ENCODE measurements at regions not wholly inside any gene's neighbourhood (a gene's known extent, or its start where the extent isn't known, plus 50 kb on each side); places are given as distances from the start of the nearest gene placed in this dataset.
"Not testable (repeated sequence)": the region's sequence is repeated elsewhere in the genome, so short reads cannot be mapped to it uniquely, and the experiment has no call there.

DNA sequence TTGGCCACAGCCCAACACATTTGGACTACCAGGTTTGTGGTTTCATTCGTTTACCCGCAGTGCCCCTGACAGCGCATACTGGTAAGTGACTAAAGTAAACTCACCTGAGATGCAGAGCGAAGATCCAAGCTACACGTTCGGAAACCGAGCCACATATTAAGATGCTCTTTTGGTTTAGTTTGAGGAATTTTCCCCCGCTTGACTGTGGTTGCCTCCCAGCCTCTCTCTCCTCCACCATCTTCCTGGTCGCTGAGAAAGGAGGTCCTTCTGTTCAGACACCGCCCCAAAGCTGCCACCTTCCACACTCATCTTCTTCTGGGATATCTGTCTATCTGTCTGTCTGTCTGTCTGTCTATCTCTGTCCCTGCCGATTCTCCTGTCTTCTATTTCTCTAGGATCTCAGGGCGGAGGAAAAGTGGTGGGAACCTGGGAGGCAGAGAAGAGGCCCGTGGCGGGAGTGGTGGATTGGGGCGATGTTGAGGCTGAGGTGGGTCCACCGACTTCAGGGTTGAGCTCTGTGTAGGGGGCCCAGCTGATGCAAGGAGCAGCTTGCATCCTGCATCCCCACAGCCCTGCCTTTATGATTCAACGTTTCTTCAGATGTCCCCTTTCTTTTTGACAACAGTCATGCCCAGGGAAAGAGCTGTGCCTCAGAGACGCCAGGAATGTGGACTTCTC, 196.9 kb upstream of the ZNF184 start:
- DNase-seq (ENCODE audit: low read depth), result no peak

DNA sequence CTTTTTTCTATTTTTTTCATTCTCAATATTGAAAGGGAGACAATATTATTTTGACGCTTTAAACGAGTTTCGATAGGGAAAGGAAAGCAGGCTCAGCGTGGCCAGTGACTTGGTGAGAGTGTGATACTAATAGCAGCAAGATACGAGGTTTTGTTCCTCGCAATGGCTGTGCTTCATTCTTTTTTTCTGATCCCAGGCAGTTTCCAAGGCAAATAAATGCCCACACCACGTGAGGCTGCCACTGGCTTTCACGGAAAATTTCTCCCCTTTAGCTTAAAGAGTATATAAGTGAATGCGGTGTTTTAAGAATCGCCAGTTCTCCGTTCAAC, 196.4 kb upstream of the ZNF184 start:
- DNase-seq (ENCODE audit: low read depth), result no peak

DNA sequence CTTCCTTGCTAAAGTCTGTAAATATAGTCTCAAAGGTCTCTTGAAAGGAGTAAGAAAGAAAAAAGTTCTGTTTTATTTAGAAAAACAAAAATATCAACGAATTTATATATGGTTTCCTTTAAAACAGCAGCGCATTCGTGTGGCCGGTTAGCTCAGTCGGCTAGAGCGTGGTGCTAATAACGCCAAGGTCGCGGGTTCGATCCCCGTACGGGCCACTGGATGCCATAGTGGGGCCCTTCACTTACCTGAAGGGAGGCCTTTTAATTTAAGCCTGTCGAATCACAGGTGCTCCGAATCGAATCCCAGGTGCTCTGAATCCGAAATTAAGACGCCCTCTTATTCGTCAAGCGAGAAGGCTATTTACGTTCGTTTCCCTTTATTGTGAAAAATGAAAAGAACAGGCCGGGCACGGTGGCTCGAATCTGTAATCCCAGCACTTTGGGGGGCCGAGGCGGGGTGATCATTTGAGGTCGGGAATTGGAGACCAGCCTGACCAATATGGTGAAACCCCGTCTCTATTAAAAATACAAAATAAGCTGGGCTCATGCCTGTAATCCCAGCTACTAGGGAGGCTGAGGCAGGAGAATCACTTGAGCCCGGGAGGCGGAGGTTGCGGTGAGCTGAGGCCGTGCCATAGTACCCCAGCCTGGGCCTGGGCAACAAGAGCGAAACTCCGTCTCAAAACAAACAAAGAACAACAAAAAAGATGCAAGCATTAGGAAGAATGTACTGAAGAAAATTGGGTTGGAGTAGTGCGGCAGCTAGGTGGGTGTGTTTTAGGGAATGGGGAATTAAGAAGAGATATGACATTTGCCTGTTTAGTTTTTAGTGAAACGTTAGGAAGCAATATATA, 195.8 kb upstream of the ZNF184 start:
- DNase-seq (ENCODE audit: low read depth), result no peak

DNA sequence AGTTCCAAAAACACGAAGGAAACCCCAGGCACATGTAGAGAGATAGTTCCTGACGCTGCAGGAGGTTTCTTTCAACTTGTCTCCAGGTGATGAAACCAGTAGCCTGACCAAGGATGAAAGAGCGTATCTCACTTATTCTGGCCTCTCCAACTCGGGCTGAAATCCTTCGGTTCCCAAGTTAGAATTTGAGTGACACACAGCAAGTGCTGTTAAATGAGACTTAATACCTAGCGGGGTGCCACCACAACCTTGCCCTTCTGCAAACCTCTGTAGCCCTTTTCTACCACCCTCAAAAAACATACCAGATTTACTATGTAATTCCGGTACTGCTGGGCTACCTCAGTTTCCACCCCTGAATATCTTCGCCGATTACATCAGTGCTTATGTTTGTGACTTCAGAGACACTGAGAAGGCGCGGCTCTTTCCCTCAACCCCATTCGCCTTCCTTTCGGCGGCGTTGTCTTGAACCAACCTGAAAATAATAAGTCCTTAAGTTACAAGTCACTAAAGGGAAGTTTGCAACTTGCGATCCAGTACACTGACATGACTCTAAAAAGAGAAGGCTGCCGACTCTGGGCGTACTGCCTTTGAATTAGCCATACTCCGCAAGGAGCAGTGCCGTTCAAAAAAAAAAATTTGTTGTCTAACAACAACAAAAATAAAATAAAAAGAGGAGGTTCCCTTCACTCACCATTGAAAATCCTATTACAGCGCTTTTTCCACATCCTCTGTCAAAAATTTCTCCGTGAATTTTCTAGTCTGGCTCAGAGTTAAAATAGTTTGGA, 194.9 kb upstream of the ZNF184 start:
- no peak for DNase-seq (ENCODE audit: low read depth)

DNA sequence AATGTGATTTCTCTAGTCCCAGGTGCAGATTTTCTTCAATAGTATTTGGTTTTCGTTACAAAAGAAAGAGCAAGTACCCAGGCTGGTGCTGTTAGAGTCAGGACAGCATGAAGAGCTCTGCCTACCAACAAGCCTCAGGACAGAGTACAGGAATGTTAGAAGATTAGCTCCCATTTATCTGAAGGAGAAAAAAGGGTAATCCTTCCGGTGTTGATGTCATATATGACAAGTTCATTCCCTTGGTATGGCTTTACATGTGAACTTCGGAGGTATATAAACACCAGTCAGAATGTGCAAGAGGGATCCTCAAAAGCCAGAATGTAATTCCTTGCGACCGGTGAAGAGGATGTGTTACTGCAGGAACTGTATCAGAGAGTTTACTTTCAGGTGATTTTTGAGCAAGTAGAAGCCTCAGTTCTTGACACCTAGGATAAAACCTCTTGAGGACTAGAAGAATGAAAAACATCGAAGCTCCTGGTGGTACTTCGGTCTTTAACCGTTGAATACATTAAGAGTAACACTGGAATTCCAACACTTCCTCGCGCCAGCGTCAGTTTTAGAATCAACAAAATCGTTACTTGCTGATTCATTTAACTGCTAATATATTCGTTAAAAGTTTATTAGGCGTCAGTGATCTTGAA, 194.2 kb upstream of the ZNF184 start:
- no peak for DNase-seq (ENCODE audit: low read depth)

DNA sequence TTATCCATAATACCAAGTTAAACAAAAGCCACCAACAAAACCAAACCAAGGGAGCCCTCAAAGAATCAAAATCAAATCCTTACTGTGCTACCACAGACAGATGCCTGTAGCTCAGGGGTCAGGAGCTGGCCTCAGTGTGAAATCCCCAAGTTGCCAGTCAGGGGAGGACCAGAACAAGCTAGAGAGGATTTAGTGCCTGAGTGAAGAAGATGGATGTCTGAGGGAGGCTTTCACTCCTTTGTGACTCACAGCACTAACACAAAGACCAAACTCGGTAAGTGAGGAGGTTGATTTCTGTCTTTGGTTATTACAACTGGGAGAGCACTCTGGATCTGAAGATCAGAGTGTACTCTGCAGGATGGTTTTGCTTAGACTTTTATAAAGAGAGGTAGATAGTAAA, 189.9 kb upstream of the ZNF184 start:
- DNase-seq (ENCODE audit: low read depth), result no peak

DNA sequence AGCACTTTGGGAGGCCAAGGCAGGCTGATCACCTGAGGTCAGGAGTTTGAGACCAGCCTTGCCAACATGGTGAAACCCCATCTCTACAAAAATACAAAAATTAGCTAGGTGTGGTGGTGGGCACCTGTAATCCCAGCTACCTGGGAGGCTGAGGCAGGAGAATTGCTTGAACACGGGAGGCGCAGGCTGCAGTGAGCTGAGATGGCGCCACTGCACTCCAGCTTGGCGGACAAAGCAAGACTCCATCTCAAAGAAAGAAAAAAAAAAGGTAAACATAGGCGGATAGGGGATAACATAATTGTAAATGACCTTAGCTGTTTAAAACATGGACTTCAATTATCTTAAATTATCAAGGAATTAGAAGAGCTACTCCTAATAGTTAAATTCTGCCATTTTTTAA, 189.3 kb upstream of the ZNF184 start:
- DNase-seq (ENCODE audit: low read depth), result not testable (repeated sequence)

DNA sequence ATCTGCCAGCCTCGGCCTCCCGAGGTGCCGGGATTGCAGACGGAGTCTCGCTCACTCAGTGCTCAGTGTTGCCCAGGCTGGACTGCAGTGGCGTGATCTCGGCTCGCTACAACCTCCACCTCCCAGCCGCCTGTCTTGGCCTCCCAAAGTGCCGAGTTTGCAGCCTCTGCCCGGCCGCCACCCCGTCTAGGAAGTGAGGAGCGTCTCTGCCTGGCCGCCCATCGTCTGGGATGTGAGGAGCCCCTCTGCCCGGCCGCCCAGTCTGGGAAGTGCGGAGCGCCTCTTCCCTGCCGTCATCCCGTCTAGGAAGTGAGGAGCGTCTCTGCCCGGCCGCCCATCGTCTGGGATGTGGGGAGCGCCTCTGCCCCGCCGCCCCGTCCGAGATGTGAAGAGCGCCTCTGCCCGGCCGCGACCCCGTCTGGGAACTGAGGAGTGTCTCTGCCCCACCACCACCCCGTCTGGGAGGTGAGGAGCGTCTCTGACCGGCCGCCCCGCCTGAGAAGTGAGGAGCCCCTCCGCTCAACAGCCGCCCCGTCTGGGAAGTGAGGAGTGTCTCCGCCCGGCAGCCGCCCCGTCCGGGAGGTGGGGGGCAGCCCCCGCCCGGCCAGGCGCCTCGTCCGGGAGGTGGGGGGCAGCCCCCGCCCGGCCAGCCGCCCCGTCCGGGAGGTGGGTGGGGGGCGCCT, 180.4 kb upstream of the ZNF184 start:
- not testable (repeated sequence) for DNase-seq (ENCODE audit: low read depth)

DNA sequence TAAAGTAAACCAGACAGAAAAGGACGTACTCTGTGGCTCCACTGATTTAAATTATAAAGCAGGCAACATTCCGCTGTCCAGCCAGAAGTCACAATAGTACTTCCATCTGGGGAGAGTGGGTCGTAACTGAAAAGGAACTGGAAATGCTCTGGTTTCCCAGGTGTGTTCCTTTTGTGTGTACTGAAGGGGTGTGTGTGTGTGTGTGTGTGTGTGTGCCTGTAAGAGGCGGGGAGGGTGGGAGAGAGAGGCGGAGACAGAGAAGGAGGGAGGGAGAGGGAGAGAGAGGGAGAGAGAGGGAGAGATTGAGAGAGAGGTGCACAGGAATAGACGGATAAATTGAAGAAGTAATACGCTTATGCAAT, 178.4 kb upstream of the ZNF184 start:
- no peak for DNase-seq (ENCODE audit: low read depth)

DNA sequence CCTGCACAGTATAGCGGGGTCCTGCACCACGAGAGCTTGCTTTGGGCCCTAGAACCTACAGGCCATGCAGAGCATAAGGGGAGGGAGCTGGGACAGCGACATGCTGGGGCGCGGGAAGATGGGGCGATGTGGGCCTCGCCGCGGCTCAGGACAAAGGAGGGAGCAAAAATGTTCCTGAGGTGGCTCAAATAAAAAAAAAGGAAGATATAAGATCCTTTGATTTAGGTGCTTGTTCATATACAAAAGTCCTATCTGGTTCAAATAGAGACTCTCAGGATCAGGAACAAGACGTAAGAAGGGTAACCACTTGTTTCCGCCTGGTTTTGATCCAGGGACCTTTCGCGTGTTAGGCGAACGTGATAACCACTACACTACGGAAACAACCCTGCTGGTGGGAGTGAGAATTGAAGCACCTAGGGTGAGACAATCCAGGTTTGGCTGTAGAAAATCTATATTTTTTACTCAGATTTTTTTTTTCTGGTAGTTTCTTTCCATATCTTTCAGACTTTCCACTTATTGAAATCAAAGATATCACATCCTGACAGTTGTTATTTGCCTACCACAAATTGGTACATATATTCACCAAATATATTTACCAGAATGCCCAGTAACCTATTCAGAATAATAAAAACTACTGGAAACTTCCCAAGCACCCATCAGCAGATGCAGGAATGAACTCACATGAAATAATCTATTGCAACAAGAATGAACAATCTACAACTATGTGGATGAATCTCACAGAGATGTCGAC, 177.9 kb upstream of the ZNF184 start:
- peak; percentile 59 for DNase-seq (ENCODE audit: low read depth)

DNA sequence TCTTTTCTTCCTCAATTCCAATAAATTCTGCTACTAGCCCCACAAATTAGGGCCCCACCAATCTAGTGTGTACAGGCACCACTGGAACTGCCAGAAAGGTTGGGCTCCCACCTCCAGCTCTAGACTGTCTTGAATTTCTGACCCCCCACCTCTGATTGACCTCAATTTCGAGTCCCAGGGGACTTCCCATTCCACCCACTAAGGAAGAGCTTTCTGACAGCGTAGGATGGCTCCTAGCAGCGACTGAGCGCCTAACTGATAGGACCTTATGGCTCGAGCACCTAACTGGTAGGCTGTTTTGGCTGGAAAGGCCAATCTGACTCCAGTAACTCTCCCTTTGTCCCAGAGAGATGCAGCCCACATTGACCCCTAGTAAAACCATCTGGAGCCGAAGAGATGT, 171.6 kb upstream of the ZNF184 start:
- no peak for DNase-seq (ENCODE audit: low read depth)

DNA sequence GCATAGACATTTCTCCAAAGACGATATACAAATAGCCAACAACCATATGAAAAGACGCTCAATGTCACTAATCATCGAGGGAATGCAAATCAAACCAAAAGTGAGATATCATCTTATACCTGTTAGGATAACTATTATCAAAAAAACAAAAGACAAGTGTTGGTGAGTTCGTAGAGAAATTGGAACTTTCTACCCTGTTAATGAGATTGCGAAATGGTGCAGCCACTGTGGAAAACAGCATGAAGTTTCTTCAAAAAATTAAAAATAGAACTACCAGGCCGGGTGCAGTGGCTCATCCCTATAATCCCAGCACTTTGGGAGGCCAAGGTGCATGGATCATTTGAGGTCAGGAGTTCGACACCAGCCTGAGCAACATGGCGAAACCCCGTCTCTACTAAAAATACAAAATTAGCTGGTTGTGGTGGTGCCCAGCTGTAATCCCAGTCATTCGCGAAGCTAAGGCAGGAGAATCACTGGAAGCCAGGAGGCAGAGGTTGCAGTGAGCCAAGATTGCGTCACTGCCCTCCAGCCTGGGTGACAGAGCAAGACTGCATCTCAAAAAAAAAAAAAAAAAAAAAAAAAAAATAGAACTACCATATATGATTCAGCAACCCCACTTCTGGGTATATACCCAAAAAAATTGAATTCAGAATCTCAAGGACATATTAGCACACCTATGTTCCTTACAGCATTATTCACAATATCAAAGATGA, 170.0 kb upstream of the ZNF184 start:
- DNase-seq (ENCODE audit: low read depth), result no peak

DNA sequence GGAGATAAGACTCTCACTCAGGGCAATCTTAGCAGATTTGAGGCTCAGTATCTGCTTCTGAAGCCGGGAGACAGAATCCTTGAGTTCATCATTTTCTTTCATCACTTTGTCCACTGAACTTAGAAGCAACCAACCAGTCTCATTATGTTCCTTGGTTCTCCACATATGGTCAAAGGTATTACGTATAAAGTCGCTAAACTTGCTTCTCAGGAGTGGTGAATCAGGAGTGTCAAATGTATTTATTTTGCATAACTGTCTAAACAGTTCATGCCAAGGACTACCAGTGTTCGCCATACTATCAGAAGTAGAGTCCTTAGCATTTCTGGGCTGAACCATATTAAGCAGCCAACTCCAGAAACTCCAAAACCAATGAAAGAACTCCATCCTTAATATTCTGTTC, 163.0 kb upstream of the ZNF184 start:
- not testable (repeated sequence) for DNase-seq (ENCODE audit: low read depth)

DNA sequence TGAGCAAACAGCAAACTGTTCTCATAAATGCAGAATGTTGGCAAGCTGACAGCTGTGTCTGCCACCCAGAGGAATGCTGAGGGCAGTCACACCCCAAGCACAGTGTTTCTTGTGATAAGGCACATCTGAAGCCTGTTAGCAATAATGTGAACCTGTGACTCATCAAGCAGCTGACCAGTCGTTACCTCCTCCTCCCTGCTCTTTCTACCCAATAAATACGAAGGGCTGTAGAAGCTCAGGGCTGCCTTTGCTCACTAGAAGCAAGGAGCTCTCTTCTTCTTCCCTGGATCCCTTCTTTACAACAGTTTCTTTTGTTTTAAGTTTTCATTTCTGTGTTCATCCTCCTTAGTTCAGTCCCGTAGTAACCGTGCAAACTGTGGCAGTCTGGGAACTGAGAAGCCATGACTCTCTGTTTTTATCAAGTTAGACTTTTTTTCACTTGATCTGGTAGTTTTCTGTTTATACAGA, 160.3 kb upstream of the ZNF184 start:
- DNase-seq (ENCODE audit: low read depth), result not testable (repeated sequence)

DNA sequence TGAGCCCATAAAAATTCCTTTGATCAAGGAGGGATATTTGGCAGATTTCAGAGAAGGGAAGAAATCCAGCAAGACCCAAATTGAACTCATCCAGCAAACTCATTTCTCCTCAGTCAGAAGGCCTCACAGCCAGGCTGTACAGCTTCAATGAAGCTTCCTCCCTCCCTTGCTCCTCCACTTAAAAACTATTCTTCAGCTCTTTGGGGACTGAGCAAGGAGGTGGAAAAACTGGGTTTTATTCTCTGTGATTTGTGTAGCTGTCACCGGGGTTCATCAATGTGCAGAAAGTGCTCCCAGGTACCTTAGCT, 158.7 kb upstream of the ZNF184 start:
- DNase-seq (ENCODE audit: low read depth), result no peak

DNA sequence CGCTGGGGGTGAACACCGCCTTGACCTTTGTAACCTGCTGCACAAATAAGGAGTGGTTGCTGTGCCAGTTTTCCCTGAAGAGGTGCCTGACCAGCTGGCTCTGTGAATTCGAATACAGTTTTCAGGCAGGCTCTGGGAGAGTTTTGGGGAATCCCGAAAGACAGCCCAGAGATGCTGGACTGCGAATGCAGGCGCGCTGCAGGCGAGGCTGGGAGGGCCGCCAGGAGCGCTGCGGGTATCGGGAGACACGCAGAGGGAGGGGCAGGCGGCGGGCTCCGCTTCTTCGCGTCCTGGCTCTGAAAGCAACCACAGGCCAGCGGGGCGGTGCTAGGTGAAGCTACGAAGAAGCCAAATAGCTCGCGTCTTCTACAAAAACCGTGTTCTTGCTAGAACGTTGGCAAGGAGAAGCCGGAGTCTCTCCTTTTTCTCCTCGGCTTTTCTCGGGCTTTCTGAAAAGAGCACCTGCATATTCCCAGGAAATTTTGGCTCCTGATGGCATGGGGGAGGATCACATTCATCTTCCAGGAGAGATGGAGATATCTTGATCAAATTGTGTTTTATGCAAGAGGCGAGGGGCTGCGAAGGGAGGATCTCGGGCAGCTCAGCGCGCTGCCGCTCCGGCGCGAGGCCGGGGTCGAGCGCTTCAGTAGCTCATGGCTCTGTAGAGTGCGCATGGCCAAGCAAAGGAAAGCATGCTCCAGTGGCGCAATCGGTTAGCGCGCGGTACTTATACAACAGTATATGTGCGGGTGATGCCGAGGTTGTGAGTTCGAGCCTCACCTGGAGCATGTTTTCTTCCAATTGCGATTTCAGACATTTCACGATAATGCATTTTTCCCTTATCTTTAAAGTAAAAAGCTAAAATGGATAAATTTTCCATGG, 158.1 kb upstream of the ZNF184 start:
- DNase-seq (ENCODE audit: low read depth), result no peak

DNA sequence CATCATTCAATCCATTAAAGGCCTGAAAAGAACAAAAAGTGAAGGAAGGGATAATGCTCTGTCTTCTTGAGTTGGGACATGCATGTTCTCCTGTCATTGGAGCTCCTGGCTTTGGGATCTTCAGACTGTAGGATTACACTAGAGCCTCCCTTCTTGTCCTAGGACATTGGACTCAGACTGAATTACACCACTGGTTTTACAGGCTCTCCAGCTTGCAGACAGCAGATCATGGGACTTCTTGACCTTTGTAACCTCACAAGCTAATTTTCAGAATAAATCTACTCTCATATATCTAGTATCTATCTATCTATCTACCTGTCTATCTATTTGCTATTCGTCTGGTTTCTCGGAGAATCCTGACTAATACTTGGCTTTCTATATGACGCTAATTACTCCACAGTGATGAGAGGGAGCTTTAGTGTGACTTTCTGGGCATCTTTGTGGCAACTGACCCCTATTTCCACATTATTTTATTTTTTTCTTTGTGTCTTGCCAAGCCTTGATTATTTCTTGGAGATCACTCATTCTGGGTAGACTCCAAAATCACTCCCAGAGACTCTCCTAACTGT, 151.9 kb upstream of the ZNF184 start:
- no peak for DNase-seq (ENCODE audit: low read depth)

DNA sequence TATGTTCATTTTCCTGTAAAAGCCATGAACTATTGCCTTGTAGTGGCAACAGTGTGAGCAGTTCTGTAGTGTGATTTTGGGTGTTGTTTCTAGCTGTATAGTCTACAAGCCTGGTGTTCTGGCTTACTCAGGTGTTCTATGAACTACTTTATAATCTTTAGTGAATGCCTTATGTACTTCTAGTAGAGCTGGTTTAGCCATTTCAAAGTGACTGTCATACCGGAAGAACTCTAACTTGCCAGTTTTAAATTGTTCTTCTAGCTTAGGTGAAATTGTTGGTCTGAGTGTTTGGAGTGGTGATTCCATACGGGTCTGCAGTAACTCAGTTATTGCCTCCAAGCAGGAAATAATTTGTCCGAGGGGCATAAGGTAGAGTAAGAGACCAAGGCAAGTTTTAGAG, 150.2 kb upstream of the ZNF184 start:
- DNase-seq (ENCODE audit: low read depth), result no peak

DNA sequence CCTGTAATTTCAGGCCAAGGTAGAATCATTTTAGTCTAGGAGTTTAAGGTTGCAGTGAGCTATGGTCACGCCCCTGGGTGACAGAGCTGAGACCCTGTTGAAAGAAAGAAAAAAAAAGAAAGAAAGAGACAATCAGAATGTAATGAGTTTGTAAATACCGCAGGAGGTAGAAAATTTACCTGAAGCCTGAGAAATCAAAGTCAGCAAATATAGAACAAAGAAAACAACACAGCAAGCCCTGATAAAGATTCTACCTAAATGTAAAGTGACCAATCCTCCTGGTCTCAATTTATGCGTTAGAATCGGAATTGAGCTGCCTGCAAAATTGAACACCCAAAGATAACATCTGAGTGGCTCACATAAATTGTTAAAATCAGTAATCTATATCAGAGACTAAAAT, 146.5 kb upstream of the ZNF184 start:
- DNase-seq (ENCODE audit: low read depth), result no peak
